OCI-LY1 (cell line): ENCODE measurements at regions not wholly inside any gene's neighbourhood (a gene's known extent, or its start where the extent isn't known, plus 50 kb on each side); places are given as distances from the start of the nearest gene placed in this dataset.

Experiments
- H2AFZ ChIP-seq: fragments of 200-600 bp; sonication (generic), shearing (Covaris generic); 2 replicates; pipeline ENCODE4 v1.6.0; 2014; ENCODE audit warnings: antibody characterized with exemption, mild to moderate bottlenecking, low read length
- H3F3A ChIP-seq: fragments of 200-600 bp; sonication (generic), shearing (Covaris generic); 2 replicates; pipeline ENCODE4 v1.6.0; 2014; ENCODE audit warnings: mild to moderate bottlenecking, antibody characterized with exemption, low read length, moderate library complexity; ENCODE audit not compliant: insufficient read depth
- H3K27ac ChIP-seq: fragments of 200-600 bp; sonication (generic); 2 replicates; pipeline ENCODE4 v1.5.1; 2014; ENCODE audit warnings: low read length, mixed run types, mild to moderate bottlenecking, low read depth; ENCODE audit not compliant: poor library complexity, severe bottlenecking
- H3K27me3 ChIP-seq: fragments of 200-600 bp; sonication (generic); 2 replicates; pipeline ENCODE4 v1.6.0; 2014; ENCODE audit warnings: antibody characterized with exemption, mild to moderate bottlenecking, low read length, moderate library complexity; ENCODE audit not compliant: insufficient read depth
- H3K36me3 ChIP-seq: fragments of 200-600 bp; sonication (generic); 2 replicates; pipeline ENCODE4 v1.6.1; 2014; ENCODE audit warnings: mild to moderate bottlenecking, antibody characterized with exemption, low read length, moderate library complexity, mixed read lengths; ENCODE audit not compliant: insufficient read depth
- H3K4me1 ChIP-seq: fragments of 200-600 bp; sonication (generic); 2 replicates; pipeline ENCODE4 v1.5.1; 2014; ENCODE audit warnings: mild to moderate bottlenecking, low read length, moderate library complexity; ENCODE audit not compliant: insufficient read depth, severe bottlenecking
- H3K4me2 ChIP-seq: fragments of 200-600 bp; sonication (generic), shearing (Covaris generic); 2 replicates; pipeline ENCODE4 v1.6.1; 2014; ENCODE audit warnings: low read length
- H3K4me3 ChIP-seq: fragments of 200-600 bp; sonication (generic); 2 replicates; pipeline ENCODE4 v1.5.1; 2014; ENCODE audit warnings: low read length, low read depth, mild to moderate bottlenecking, mixed read lengths; ENCODE audit not compliant: poor library complexity, severe bottlenecking
- H3K79me2 ChIP-seq: fragments of 200-600 bp; shearing (Covaris generic); 2 replicates; pipeline ENCODE4 v1.6.1; 2016; ENCODE audit warnings: mixed run types, low read length, mixed read lengths; ENCODE audit not compliant: insufficient read depth
- H3K9ac ChIP-seq: fragments of 200-600 bp; sonication (generic), shearing (Covaris generic); 2 replicates; pipeline ENCODE4 v1.6.1; 2014; ENCODE audit warnings: mild to moderate bottlenecking, low read length, mixed read lengths
- H3K9me2 ChIP-seq: fragments of 200-600 bp; sonication (generic), shearing (Covaris generic); 2 replicates; pipeline ENCODE4 v1.6.1; 2014; ENCODE audit warnings: low read depth, mild to moderate bottlenecking, low read length, mixed read lengths
- H3K9me3 ChIP-seq: fragments of 200-600 bp; shearing (Covaris generic); 2 replicates; pipeline ENCODE4 v1.6.1; 2014; ENCODE audit warnings: low read length, mixed read lengths
- H4K20me1 ChIP-seq: fragments of 200-600 bp; sonication (generic), shearing (Covaris generic); 2 replicates; pipeline ENCODE4 v1.6.0; 2016; ENCODE audit warnings: mild to moderate bottlenecking, low read length; ENCODE audit not compliant: insufficient read depth
- CTCF ChIP-seq: fragments of 200-600 bp; sonication (generic), shearing (Covaris generic); IDR thresholded peaks from 2 replicates; pipeline ENCODE4 v1.5.1; 2017; ENCODE audit warnings: mild to moderate bottlenecking, antibody characterized with exemption, low read length, moderate library complexity, mixed read lengths
- EZH2 ChIP-seq: fragments of 200-600 bp; sonication (generic), shearing (Covaris generic); IDR thresholded peaks from 2 replicates; pipeline ENCODE4 v1.8.0; 2017; ENCODE audit warnings: borderline replicate concordance, mixed run types, mild to moderate bottlenecking, antibody characterized with exemption, low read length, moderate library complexity, mixed read lengths

- peaks cover 5% of the 10 kb centered on the region for H3K4me1 ChIP-seq
- H3K9me3 ChIP-seq: no peaks in the 10 kb centered on the region
- H4K20me1 ChIP-seq: no peaks in the 10 kb centered on the region
- H3K4me3 ChIP-seq: no peak overlapping the region
- H3K4me2 ChIP-seq: no peak overlapping the region
- H3K9me2 ChIP-seq: no peaks in the 10 kb centered on the region
- no peaks in the 10 kb centered on the region for H3K36me3 ChIP-seq
- H3K27ac ChIP-seq: no peak overlapping the region
- no peaks in the 10 kb centered on the region for H3F3A ChIP-seq
- no peak overlapping the region for H2AFZ ChIP-seq
- H3K27me3 ChIP-seq: no peaks in the 10 kb centered on the region
- H3K9ac ChIP-seq: no peak overlapping the region
- TF ChIP-seq EZH2 (no peak), CTCF (no peak)
- H3K79me2 ChIP-seq: no peaks in the 10 kb centered on the region
Measured at GRCh38 chr6:26149240-26149639, 62.0 kb downstream of the HFE start.

GRCh38 chr6:26152226-26153101 lies 65.2 kb downstream of the HFE start:
- TF ChIP-seq EZH2 (no peak), CTCF (no peak)
- no peaks in the 10 kb centered on the region for H3F3A ChIP-seq
- no peaks in the 10 kb centered on the region for H3K27me3 ChIP-seq
- no peaks in the 10 kb centered on the region for H4K20me1 ChIP-seq
- H3K4me1 ChIP-seq: peaks cover 17% of the 10 kb centered on the region
- H3K9me3 ChIP-seq: no peaks in the 10 kb centered on the region
- no peak overlapping the region for H3K4me3 ChIP-seq
- no peak overlapping the region for H3K4me2 ChIP-seq
- no peaks in the 10 kb centered on the region for H3K9me2 ChIP-seq
- no peak overlapping the region for H2AFZ ChIP-seq
- H3K36me3 ChIP-seq: no peaks in the 10 kb centered on the region
- peak overlapping the region; percentile 49 for H3K27ac ChIP-seq
- no peak overlapping the region for H3K9ac ChIP-seq
- no peaks in the 10 kb centered on the region for H3K79me2 ChIP-seq

- peaks cover 27% of the 10 kb centered on the region for H3K4me1 ChIP-seq
- H2AFZ ChIP-seq: peak overlapping the region; percentile 1
- H4K20me1 ChIP-seq: no peaks in the 10 kb centered on the region
- H3K36me3 ChIP-seq: no peaks in the 10 kb centered on the region
- peak overlapping the region; percentile 97 for H3K9ac ChIP-seq
- no peak for TF ChIP-seq CTCF
- no peak for TF ChIP-seq EZH2
- H3K9me2 ChIP-seq: no peaks in the 10 kb centered on the region
- H3F3A ChIP-seq: peaks cover 4% of the 10 kb centered on the region; the same call in 1 of the 2 replicates
- peak overlapping the region; percentile 75 for H3K4me2 ChIP-seq
- no peaks in the 10 kb centered on the region for H3K9me3 ChIP-seq
- peak overlapping the region; percentile 99 for H3K27ac ChIP-seq
- H3K27me3 ChIP-seq: no peaks in the 10 kb centered on the region
- H3K79me2 ChIP-seq: no peaks in the 10 kb centered on the region
- peak overlapping the region; percentile 76 for H3K4me3 ChIP-seq
Measured at GRCh38 chr6:26155061-26155930, 68.1 kb downstream of the HFE start.
